Amniotic stem cell (primary cell): ENCODE measurements at regions not wholly inside any gene's neighbourhood (a gene's known extent, or its start where the extent isn't known, plus 50 kb on each side); places are given as distances from the start of the nearest gene placed in this dataset.
"Not testable (repeated sequence)": the region's sequence is repeated elsewhere in the genome, so short reads cannot be mapped to it uniquely, and the experiment has no call there.

Experiments used
- DNase-seq: peaks from one replicate; lab custom pipeline; 2025; lab: John Stamatoyannopoulos, UW

DNA sequence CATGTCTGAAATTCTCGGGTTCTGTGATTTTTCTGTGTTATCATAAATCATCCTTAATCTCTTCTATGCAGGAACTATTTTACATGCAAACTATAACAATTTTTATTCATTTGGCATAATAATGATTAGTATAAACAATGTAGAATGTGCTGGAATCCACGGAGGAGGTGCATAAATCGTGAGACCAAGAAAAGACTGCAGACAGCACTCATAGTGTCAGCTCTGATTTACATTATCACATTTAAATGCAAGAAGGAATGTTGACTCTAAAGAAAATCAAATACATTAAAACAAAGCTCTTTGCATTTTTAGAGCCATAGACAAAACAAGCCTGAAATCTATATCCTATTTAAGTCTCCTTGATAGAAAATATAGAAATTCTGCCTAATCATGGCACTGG, 501.7 kb upstream of the STXBP6 start:
- DNase-seq = no peak

DNA sequence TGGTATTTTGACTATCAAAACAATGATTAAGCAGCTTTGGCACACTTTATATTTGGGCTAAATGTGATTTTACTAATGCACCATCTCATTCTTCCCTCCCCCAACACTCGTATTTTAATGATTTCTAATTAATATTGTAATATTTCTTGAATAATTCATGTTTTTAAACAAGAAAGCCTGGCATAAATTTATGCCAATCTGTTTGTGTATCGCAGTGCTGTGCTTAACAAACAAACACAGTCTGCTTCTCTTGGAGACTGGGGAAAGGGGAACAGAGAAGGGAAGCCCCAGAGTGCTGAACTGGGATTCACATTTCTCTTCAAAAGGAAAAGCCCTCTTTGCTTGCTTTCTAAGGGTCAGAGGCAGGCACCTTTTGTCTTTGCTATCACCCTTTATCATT, 496.9 kb upstream of the STXBP6 start:
- no peak for DNase-seq

DNA sequence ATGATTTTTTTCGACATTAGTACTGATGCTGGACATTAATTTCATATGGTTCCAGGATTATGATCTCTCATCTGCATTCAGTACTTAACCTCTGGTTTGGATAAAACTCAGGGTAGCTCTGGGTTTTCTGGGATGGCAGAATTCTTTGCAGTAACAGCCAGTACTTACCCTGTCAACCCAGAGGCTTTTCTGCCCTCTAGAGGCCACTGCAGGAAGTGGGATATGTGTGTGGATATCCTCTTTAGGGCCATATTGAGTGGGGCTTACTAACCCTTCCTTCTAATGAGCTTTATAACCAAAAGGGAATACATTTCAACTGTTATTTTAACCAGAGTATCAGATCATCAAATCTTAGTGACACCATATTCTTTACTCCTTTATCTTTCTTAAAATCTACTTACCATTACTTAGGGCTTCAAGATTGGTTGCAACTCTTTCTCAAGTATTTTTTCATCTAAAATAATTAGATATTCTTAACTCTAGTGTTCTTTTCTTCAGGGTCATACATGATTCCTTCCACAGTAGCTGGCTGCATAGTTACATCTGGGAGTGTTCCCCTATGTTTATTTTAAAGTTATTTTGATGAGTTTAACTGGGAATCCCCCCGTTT, 488.0 kb upstream of the STXBP6 start:
- no peak for DNase-seq

DNA sequence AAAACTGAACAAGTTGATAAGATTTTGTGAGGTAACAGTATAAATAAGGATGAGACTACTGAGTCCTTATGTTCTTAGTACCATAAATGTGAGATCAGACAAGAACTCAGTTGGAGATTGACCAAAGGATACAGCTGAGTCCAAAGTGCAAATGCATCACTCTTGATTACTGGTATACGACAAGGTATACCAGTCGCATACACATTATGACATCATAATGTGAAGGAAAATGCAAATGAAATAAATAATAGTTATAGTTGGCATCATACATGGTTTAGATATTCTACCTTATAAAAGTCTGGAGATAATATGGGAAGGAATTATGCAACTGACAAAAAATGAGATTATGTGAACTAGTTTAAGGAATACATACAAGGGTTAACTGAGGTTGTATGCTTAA, 476.3 kb upstream of the STXBP6 start:
- no peak for DNase-seq

DNA sequence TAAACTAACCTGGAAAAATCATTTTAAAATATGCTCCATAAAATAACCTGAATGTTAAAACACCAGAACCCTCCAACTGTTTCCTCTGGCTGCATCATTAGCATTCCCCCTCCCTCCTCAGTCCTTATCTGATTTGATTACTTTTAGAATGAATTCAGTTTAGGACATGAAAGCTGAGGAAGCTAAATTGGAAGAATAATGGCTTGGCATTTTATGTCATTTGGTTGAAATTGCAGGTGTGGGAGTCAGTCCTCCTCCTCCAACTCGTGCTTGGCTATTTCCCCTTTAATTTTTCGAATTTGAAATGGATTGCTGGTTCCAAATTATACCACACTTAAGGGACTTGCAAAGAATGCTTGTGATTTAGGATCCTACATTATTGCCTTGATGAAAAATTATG, 473.0 kb upstream of the STXBP6 start:
- no peak for DNase-seq

DNA sequence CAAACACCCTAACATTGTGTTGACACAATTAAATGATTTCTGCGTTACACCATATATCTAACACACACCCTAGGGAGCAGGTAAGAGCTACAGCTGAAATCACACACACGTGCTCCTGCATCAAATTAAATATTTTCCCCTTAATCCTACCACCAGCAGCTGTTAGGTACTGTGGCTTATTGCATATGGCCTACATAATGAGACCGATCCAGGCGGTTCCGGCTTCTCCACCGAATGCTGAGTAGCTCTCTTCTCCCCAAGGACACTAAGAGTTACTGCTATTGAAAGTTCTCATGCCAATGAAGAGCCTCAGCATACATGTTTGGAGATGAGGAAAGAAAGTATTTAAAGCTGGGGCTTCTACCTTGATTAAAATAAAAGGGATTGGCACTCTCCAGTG, 472.2 kb upstream of the STXBP6 start:
- no peak for DNase-seq

DNA sequence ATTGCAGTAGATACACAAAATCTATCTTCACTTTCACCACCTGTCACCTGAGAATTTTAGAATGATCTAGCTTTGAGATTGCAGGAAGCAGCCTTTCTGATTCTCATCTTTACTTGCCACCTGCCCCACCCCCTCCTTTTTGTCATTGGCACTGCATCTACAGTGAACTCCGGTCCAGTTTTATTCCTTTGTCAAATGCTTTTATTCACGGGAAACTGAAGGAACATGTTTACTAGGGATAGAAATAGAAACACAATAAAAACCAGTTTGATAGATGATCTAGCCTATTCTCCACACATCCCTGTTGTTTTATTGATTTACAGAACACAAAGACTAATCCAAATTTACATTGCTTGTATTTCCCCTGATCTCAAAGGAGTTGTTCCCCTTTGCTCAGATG, 471.7 kb upstream of the STXBP6 start:
- no peak for DNase-seq

DNA sequence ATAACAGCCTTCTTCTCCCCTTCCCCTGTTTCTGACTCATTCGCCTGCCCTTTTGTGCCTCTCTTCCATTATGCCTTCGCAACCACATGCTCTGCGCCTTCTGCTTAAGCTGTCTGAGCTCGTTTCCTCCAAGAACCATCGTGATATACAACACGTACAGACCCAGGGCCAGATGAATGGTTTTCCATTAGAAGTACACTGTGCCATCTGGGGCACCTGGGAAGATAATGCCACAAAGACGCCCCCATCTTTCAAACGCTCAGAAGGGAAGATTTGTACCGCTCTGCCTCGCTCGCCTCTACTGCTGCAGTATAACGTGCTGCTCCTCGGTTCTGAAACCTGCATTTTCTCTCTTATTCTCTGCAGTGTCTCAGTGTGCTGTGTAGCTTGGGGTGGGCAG, 470.9 kb upstream of the STXBP6 start:
- no peak for DNase-seq

DNA sequence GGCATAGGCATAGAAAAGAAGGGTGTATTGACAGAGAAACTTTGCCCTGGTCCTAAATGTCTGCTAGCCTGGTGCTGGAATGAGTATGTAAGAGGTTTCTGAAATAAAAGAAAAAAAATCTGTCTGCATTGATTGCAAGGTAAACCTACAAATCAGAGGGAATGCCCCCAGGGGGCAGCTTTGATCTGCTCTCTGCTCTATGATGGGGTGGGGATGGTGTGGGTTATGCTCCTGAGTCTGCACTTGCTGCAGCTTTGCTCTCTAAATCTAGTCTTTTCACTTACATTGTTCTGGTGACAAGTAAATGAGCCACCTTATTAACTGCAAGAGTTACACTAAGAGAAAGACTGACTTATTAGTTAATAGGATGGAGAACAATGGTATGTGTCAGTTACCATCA, 468.4 kb upstream of the STXBP6 start:
- DNase-seq = no peak

DNA sequence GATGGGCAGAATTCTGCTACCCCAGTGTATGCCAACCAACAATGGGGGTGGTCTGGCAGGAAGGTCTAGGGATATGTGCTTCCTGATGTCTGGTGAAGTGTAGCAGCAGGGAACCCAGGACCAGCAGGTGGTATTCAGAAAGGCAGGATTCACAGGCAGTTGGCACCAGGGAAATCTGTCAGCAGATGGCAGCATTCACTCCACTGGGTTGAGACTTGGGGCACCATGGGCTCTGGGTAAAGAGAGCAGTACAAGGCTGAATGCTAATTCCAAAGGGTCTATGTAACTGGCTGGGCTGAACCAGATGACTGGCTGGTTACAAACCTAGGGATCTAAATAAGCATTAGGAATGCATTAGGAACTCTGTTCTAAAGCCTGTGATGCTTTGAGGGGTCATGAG, 466.9 kb upstream of the STXBP6 start:
- DNase-seq = no peak

DNA sequence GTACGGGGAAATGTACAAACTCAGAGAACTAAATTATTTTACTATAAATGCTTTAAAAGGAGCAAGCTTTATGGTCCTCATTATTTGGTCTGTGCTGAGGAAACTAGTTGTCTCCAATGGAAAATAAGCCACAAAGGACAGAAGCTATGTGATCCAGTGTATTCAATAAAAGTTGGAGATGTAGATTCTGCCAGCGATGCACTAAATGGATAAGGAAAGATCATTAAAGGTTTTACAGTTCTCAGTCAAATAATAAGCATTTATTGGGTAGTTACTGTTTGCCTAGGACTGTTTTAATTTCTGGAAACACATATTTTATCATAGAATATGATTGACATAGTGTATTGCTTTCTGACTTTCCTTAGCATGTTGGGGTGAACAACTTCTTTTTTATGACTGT, 458.9 kb upstream of the STXBP6 start:
- DNase-seq = no peak

DNA sequence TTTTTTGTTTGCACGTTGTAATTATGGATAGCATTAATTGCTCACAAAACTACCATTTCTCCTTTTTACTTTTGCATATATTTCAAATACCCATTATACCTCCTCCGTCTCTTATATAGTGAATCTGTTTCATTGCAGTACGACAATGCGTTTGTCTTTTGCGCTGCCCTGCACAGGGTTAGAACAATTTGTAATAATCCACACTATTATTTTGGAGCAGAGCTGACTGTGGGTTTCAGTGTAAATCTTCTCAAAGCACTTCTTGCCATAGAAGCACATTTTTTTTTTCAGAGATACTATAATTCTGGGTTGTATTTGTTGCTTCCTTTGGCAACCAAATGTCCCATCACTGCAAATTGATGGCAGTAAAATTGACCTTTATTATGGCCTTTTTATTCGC, 451.8 kb upstream of the STXBP6 start:
- DNase-seq = no peak

DNA sequence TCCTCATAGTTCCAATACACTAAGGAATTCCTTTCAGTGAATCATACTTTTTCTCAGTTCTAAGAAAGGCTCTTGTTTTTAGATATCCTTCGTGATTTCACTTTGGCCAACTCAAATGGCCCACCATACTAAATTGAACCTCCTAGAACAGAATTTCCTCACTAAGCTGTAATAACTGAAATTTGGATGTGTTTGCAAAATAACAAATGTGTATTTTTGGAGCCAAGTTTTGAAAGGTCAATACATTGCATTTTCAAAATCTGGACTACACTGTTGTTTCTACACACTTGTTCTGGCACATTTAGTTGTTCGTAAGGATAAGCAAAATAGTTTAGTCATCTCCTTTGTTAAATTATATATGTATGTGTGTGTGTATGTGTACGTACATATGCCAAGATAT, 439.0 kb upstream of the STXBP6 start:
- no peak for DNase-seq

DNA sequence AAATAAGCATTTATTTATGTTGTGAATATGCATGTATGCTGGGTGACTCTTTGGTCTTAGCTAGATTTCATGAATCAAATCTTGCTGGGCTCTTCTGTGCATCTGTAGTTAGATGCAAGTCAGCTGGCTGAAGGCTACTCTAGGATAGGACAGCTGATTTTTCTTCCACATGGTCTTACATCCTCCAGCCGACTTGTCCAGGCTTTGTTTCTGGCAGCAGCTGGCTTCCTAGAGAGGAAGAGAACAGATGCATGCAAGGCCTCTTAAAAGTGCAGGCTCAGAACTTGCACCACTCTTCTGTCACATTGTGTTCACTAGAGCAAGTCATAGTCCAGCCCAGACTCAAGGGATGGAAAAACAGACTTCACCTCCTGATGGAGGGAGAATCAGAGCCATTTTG, 435.4 kb upstream of the STXBP6 start:
- DNase-seq = no peak

DNA sequence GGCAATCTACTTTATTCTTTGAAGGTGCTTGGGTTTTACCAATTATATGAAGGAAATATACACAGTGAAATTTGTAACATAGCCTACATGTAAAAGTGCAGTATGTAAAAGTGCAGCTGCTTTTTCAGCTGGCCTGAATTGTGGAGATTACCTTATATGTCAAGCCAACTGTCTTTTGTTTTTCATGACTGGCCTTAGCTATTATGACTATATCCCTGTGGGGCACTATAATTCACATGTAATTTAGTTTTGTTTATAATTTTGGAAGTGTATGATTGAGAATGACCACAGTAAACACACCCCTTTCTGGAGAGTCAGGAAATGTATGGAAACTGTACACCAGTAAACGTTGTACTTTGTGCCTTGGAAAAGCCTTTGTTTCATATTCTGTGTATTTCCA, 435.0 kb upstream of the STXBP6 start:
- no peak for DNase-seq

DNA sequence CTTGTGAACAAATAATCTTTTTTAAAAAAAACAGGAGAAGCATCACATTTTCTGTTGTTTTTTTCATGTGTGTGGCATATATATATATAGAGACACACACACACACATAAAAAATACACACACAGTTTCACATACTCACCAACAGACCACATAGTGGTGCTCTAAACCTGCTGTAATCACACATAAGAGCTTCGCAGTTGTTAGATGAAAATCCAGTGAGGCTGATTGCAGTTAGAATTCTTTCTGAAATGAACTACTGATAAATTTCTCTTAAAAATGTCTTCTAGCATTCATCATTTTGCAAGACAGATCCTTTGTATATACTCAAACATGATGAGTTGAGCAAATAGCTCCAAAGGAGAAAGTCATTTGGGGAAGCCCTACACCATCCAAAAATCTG, 434.3 kb upstream of the STXBP6 start:
- no peak for DNase-seq

DNA sequence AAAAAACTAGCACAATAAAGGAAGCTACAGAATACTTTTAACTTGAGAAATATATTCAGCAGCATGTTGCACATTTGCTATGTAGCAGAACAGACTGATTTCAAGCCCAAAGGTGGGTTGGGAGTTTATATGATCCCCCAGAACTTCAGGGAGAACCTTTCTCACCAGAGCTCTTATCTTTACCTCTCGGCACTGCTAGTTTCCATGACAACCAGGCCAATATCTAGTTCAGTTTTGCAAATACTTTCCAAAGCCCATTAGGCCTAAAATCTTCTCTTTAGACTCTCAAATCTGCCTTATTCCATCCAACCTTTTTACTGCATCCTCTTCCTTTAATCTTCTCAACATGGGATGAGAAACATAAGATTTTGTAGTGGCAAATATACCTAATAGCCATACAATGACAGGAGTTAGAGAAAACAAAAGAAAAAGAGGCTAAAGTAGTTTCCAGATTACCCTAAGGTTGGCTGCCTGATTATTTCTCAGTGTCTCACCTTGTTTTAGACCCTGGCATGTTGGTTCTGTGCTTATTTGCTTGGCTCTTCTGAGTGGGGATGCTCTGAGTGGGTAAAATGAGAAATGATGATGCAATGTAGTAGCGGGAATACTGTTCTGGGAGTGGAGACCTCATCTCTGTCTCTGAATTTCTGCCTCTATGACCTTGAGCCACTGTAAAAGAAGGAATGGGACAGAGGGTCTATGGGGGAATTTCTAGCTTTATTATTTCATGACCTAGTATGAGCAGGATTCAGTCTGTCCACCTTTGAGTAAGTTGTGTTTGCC, 427.6 kb upstream of the STXBP6 start:
- DNase-seq = no peak

DNA sequence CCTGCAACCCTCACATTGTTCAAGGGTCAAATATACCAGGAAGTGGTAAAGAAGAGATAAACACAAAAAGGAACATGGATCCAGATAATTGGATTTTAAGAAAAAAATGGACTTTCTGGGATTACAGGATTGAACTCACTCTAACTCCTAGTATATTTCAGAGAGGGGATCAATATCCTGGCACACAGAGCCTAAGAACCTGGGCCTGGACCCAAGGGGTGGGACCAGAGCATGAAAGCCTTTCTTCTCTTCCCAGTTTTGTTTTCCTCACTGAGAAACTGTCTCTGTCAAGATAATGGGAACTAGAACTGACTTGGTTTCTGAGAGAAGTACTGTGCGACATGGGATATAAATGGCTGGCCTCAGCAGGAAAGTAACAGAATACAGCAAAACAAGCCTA, 422.8 kb upstream of the STXBP6 start:
- DNase-seq = no peak

DNA sequence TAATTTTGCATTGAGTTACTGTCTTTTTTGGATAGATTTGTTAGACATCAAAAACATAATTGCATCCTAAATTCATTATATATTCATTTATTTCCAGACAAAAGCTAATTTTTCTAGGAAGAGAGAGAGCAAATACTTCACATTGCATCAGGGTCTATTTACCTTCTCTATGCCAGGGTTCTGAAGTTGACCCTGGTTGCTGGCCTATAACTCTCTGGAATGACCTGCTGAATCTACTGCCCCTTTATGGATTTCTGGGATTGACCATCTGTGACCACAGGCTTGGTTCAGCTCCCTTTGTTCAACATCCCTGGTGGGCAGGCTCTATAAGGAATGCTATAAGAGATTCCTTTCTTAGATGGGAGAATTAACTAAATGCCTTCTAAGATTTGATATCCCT, 414.8 kb upstream of the STXBP6 start:
- DNase-seq = no peak

DNA sequence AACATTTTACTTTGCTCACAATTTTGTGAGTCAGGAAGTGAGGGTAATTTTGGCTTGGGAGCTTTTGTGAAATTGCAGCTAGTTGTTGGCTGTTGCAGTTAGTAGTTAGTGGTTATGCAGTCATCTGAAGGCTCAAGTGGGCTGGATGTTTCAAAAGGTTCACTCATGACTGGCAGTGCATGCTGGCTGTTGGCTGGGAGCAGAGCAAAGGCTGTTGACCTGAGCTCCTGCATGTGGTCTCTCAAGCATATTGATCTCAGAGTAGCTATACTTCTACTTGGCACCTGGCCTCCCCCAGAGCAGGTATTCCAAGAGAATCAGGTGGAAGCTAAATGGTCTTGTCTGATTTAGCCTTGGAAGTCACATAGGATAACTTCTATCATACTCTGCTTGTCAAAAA, 414.1 kb upstream of the STXBP6 start:
- DNase-seq = no peak

DNA sequence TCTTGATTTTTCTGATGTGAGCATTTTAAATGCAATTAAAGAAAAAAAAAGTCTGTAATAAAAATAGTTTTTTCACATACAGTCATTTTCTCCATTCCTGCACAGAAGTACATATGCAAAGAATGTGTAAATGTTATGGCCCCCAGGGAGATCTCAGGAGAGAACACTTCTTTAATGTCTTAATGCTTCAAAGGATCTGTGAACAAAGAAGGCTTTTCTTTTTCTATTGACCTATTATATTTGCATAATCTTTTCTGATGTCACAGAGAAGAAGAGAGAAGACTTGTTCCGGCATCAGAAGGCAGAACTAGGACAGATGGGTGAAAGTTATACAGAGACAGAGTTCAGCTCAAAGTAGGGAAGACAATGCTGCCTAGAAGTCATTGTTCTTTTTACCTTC, 413.5 kb upstream of the STXBP6 start:
- DNase-seq = no peak

DNA sequence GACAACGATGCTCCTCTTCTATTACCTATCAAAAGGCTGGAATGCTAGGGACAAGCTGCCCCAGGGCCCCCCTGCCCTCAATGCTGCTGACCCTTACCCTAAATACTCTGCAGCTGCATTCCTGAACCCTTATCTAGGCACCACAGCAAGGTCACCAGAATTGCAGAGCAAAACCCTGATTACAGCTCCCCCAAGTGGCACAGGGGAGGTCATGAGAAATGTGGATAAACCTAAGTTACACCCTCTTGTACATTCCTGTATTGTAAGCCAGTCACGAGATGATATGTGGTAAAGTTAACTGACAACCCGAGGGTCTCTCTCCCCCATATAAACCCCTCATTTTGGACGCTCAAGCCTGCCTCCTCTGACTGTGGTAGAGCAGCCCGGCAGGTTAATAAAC, 411.8 kb upstream of the STXBP6 start:
- no peak for DNase-seq

DNA sequence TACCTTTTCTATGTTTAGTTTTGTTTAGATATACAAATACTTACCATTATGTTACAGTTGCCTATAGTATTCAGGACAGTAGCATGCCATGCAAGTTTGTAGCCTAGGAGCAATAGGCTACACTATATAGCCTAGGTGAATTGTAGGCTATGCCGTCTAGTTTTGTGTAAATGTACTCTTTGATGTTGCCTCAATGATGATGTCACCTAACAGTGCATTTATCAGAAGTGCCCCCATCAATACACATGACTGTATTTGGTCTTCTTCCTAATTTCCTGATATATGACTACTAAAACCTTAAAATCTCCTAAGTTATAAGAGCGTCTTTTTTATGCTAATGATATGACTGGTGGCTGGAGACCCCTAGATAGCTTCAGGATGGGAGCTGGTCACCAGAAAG, 394.4 kb upstream of the STXBP6 start:
- no peak for DNase-seq

DNA sequence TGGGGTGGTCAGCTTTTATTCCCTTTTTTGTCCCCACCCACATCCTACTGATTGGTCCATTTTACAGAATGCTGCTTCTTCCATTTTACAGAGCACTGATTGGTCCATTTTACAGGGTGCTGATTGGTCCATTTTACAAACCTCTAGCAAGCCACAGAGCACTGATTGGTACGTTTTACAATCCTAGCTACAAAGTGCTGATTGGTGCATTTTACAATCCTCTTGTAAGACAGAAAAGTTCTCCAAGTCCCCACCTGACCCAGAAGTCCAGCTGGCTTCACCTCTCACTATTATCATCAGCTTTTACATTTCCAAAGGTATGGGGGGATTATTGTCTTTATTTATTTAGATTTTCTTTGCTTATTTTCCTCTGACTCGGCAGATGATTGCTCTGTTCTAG, 390.4 kb upstream of the STXBP6 start:
- not testable (repeated sequence) for DNase-seq
